ENCODE measurements at regions not wholly inside any gene's neighbourhood (a gene's known extent, or its start where the extent isn't known, plus 50 kb on each side); places are given as distances from the start of the nearest gene placed in this dataset.

GRCh38 chr10:76733441-76733936 is 904.1 kb downstream of the KCNMA1 start:
- peak in 3 of 4 experiments; percentile 2 to 34 (median 6) for DNase-seq

DNA sequence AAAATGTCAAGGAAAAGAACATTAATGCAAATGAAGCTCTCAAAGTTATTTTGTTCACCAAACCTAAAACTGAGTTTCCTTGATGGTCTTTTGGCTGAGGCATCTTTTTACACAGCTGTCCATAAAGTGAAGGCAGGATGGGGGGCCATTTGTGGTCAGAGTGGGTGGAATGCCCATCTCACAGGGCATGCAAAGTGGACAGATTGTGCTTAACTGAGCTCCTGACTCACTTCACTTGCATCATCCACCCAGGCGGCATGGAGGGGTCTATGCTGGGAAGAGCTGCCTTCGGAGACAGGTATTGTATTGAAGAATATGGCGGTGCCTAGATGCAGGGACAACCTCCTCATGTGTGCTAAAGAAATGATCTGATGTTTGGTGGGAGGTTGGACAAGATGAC is 905.3 kb downstream of the KCNMA1 start:
- no peak for DNase-seq

DNA sequence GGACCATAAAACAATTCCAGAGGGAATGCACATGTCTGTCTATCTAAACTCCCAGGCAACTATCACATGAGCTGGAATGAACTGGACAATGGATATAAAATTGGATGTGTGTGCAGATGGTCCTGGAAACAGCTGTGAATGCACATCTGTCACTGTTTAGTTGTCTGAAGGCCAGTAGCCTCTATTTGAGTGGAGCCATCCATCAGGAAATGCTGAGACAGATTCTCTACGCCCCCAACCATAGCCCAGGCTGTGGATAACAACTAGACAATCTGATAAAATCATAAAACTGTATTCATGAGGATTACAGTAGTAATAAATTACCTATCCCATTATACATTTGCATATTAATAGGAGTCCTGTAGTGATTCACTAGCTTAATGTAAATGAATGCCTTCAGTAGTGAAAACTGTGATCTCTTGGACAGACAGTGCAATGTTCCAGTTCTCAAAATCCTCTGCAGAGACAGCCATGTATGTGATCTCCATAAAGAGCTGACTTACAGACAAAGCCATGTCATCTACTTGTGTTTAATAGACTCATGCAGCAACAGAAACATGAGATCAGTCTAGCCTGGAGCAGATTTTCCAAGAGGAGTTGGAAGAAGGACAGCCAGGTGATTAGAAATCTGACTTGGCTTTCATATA is 907.6 kb downstream of the KCNMA1 start:
- no peak for DNase-seq

GRCh38 chr10:76729346-76729745 is 908.3 kb downstream of the KCNMA1 start:
- DNase-seq = no peak

DNA sequence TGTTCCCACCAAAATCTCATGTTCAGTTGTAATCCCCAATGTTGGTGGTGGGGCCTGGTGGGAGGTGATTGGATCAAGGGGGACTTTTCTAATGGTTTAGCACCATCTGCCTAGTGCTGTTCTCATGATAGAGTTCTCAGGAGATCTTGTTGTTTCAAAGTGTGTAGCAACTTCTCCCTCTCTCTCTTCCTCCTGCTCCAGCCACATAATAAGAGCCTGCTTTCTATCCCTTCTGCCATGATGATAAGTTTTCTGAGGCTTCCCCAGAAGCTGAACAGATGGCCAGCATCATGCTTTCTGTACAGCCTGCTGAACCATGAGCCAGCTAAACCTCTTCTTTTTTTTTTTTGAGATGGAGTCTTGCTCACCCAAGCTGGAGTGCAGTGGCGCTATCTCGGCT is 910.6 kb downstream of the KCNMA1 start:
- no peak for DNase-seq

- no peak for DNase-seq
Measured at GRCh38 chr10:76723844-76724243, 913.8 kb downstream of the KCNMA1 start.

DNA sequence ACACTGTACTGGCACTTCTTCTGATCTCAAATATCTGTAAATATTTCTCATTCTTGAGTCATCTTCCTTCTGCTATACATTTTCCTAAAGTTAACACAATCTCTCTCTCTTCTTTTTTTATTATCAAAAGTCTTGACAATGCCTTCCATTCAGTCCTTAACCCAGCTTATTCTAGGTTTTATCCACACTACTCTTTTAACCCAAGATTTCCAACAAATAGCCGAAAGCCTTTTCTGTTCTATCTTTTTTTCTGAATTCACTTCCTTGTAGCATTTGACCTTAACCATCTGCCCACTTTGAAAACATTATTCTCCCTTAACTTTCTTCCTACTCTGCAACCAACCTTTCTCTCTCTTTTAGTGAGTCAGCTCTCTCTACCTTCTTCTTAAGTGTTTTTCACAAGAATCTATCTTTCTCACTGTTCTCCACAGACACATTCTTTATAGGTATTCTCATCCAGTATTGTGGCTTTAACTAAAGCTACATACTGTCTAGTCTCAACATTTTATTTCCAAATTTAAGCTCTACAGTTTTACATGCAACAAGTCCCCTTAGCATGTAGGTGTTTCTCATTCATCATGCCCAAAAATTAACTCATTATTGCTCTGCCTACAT is 915.6 kb downstream of the KCNMA1 start:
- no peak for DNase-seq

GRCh38 chr10:76719006-76719405 is 918.6 kb downstream of the KCNMA1 start:
- DNase-seq = no peak

GRCh38 chr10:76717141-76717540 is 920.5 kb downstream of the KCNMA1 start:
- no peak for DNase-seq

DNA sequence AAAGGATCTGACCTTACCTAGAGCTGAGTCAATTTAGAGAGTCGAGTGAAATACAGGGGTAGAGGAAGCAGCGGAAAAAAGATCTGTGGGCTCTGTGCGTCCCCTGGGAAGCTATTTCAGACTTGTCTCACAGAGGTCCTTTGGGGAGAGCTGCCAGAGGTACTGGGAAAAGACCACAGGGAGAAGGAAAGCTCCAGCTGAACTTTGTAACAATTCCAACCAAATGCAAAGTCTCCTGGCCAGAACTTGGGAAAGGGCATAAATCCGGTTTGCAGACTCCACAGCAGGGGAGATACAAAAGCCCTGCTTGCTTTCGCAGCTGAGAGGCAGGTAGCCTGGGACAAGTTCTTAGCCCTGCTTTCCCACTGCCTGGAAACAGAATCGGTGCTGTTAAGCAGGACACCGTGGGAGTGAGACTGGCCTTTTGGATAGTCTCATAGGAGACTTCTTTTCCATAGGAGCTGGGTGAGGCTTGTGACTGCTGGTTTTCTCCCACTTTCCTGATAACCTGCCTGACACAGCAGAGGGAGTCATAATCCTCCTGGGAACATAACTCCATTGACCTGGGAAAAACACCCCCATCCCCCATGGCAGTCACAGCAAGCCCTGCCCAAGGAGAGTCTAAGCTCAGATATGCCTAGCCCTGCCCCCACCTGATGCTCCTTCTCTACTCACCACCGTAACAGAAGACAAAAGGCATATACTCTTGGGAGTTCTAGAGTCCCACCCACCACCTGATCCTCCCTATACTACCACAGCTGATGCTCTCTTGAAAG is 926.2 kb downstream of the KCNMA1 start:
- no peak for DNase-seq

GRCh38 chr10:76700241-76700640 is 937.4 kb downstream of the KCNMA1 start:
- DNase-seq = no peak

DNA sequence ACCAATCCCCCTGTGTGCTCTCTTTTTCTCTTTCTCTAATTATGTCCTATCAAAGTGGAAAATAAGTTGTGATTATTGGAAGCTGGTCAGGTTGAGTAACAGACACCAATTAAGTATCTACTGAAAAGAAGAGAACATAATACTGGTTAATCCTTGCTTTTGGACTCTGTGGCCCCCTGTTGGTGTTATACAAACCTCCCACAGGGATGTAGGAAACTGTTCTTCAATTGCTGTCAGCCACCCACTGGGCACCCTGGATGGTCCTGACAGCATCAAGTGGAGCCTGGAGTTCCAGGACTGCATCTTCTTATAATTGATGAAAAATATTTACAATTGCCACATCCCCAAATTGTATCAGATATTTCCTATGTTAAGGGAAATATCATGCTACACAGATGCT is 939.7 kb downstream of the KCNMA1 start:
- no peak for DNase-seq

GRCh38 chr10:76695069-76695468 is 942.5 kb downstream of the KCNMA1 start:
- DNase-seq = no peak

GRCh38 chr10:76686201-76686600 is 951.4 kb downstream of the KCNMA1 start:
- DNase-seq = no peak

DNA sequence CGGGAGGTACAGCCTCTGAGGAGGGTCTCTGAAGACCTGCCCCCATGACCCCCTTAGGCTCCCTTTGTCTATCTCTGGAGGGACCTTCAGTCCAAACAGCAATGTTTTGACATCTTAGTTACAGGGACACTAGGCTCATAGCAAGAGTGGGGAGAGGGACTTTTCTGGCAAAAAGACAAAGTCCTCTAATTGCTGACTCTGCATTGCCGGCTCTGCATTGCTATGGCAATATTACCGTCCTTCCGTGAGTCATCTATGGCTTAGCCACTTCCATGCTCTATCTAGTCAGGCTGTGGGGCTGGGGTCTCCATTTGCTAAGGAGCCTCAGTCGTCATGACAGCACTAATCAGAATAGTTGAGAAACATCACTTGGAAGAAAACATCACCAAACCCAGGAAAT is 952.6 kb downstream of the KCNMA1 start:
- no peak for DNase-seq

GRCh38 chr10:76681153-76681552 is 956.5 kb downstream of the KCNMA1 start:
- no peak for DNase-seq

- DNase-seq = no peak
Measured at GRCh38 chr10:76679030-76679429, 958.6 kb downstream of the KCNMA1 start.

DNA sequence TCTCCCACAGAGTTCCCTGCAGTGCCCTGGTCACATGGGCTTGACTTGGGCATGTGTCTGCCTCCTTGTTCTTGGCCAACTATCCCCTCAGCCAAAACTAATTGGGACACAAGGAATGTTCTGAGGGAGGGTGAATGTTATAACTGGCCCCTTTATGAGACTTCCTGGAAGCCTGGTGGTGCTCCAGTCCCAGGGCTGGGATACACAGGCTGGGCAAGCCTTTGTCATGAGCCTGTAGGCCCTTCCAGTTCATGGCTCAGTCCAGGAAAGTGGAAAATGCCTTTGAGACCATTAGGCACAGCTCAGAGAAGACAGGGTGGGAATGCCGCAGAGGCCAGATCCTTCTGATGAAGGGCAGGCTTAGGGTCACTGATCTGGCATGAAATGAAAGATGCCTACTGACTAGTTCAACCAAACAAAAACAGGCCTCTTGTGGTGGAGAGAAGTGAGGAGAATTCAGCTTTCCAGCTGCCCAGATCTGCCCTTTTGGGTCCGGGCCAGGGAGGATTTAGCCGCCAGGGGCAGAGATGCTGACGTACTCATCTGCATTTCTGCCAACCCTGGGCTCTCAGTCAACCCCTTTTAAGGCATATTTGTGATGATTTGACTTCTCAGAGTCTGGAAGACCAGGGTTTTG is 961.5 kb downstream of the KCNMA1 start:
- no peak for DNase-seq

- no peak for DNase-seq
Measured at GRCh38 chr10:76675561-76675950, 962.1 kb downstream of the KCNMA1 start.

GRCh38 chr10:76667408-76668370 is 969.9 kb downstream of the KCNMA1 start:
- DNase-seq = no peak

GRCh38 chr10:76666891-76667290 is 970.7 kb downstream of the KCNMA1 start:
- no peak for DNase-seq

GRCh38 chr10:76665029-76665428 is 972.6 kb downstream of the KCNMA1 start:
- peak in 1 of 4 experiments; percentile 5 for DNase-seq

Measured in suppressor macrophage (primary cell).